ENCODE measurements at regions not wholly inside any gene's neighbourhood (a gene's known extent, or its start where the extent isn't known, plus 50 kb on each side); places are given as distances from the start of the nearest gene placed in this dataset.

DNA sequence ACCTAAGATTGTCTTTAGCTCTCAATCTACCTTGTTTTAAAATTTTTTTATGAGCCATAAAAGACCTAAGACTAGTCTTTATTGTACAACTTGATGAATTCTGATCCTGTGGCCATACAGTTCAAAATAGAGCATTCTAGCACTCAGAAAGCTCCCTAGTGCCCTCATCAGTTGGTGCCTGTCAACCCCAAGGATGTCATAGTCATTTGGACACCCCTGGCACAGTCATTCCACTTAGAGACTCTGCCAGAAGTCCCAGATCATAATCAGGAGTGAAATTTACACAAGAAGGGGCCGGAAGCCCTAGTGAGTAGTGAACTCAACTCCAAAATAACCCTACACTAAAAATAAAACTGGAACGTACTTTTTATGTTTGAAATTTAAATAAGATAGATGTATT is 80.0 kb upstream of the INSIG1 start:
- Histone ChIP-seq H3K4me3 (ENCODE audit: insufficient read length, low read depth) (no peak overlapping the region), H3K9ac (ENCODE audit: insufficient read length, low read depth) (no peak overlapping the region), H3K36me3 (ENCODE audit: insufficient read depth, insufficient read length, low read length) (no peaks in the 10 kb centered on the region), H3K4me1 (ENCODE audit: insufficient read depth, insufficient read length) (peaks cover 12% of the 10 kb centered on the region), H3K9me3 (ENCODE audit: insufficient read depth, low read length) (no peaks in the 10 kb centered on the region), H3K27me3 (ENCODE audit: insufficient read depth, insufficient read length) (no peaks in the 10 kb centered on the region)
- no peak for DNase-seq (ENCODE audit: low read depth, low spot score)
- TF ChIP-seq ZNF274 (IDR thresholded peaks at IDR 0.05; ENCODE audit: low read depth, low read length): no peak
- TF ChIP-seq SUZ12 (IDR thresholded peaks at IDR 0.05; ENCODE audit: extremely low read depth, insufficient read depth, insufficient read length): no peak
- no peak for TF ChIP-seq YY1 (IDR thresholded peaks at IDR 0.05; ENCODE audit: insufficient read depth, insufficient read length)

DNA sequence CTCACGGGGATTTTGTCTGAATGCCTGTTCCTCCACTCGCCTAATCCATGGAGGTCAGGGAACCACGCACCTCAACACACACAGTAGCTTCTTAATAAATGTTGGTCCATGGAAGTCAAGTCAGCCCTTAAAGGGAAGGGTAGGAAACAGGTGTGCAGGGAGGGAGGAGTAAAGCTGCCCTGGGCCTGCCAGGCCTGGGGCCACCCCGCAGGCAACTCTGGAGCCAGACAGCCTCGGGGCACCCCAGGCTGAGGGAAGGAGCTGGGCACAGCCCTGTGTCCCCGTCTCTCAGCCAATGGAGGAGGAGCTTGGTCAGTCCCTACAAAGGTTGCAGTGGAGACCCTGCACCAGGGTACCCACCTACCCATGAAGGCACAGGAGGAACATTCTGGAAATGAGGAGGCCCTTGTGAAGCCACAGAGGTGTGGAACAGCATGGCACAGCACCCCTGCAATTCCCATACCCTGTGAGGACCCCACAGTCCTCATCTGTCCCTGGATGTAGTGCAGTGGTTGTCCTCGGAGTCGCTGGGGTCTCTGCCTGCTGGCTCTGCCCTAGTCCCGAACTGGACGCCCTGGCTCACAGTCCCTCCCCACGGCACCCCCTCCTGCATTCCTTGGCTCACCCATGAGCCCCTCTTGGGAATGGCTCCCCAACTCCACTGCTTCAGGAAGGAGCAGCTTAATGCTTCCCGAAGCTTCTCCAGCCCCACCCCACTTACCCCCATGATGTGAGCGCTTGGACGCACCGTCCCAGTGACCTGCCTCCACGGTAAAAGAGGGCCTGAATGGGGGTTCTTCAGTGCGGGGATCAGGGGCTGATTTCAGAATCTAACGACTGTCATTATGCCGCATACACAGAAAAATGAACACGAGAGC is 79.2 kb upstream of the INSIG1 start:
- Histone ChIP-seq H3K9ac (ENCODE audit: insufficient read length, low read depth) (no peak overlapping the region), H3K4me1 (ENCODE audit: insufficient read depth, insufficient read length) (peaks cover 12% of the 10 kb centered on the region), H3K36me3 (ENCODE audit: insufficient read depth, insufficient read length, low read length) (no peaks in the 10 kb centered on the region), H3K9me3 (ENCODE audit: insufficient read depth, low read length) (no peaks in the 10 kb centered on the region), H3K4me3 (ENCODE audit: insufficient read length, low read depth) (no peak overlapping the region), H3K27me3 (ENCODE audit: insufficient read depth, insufficient read length) (no peaks in the 10 kb centered on the region)
- DNase-seq (ENCODE audit: low read depth, low spot score): no peak
- TF ChIP-seq ZNF274 (IDR thresholded peaks at IDR 0.05; ENCODE audit: low read depth, low read length): no peak
- no peak for TF ChIP-seq YY1 (IDR thresholded peaks at IDR 0.05; ENCODE audit: insufficient read depth, insufficient read length)
- TF ChIP-seq SUZ12 (IDR thresholded peaks at IDR 0.05; ENCODE audit: extremely low read depth, insufficient read depth, insufficient read length): no peak

DNA sequence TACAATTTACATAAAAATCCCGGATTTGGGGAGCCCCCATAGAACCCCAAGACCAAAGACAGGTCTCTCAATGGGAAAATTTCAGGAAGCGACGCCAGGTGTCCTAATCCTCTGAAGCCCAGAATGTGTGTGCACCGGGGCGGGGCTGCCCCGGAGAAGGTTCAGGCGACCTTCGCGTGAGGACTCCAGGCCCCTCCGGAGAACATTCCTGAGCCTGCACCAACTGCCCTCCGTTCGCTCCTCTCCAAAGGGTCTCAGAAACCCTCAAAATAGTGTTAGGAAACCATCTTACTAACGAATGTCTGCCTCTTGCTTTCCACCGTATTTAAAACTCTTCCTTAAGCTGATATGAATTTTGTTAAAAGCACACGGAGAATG is 78.5 kb upstream of the INSIG1 start:
- H3K9me3 ChIP-seq (ENCODE audit: insufficient read depth, low read length): no peaks in the 10 kb centered on the region

DNA sequence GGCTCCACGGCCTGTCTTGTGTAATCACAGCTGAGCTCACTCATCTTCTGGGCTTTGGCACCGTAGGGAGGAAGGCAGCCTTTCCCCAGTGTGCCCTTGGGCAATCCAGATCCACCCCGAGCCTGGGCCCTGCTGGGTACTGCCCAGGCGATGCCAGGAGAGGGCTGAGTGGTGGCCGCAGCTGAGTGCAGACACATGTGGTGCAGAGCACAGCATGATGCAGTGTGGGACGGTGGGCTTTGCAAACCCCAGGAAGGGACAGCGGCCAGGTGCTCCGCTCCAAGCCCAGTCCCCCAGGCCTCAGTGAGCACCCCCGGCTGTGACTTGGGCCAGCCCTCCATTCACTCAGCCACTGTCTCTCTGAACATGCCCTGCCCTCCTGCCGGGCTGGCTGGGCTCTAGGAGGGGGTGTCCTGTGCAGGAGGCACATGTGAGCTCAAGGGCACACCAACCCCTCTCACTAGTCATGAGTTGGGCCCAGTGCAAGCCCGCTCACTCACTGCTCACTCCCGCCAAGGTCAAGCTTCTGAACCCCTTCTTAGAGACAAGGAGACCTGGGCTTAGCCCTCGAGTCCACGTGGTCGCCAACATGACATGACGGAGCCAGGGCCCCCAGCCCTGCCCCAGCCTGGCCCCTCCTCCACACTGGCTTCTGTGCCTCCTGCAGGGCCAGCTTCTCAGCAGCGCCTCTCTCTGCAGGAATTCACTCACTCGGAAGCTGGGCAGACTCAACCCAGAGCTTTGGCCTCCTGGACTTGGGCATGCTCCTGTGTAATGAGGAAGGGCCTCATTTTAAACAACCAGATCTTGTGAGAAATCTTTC is 77.5 kb upstream of the INSIG1 start:
- Histone ChIP-seq H3K4me3 (ENCODE audit: insufficient read length, low read depth) (no peak overlapping the region), H3K27me3 (ENCODE audit: insufficient read depth, insufficient read length) (no peaks in the 10 kb centered on the region), H3K36me3 (ENCODE audit: insufficient read depth, insufficient read length, low read length) (no peaks in the 10 kb centered on the region), H3K9ac (ENCODE audit: insufficient read length, low read depth) (no peak overlapping the region), H3K4me1 (ENCODE audit: insufficient read depth, insufficient read length) (peaks cover 10% of the 10 kb centered on the region), H3K9me3 (ENCODE audit: insufficient read depth, low read length) (no peaks in the 10 kb centered on the region)
- no peak for TF ChIP-seq ZNF274 (IDR thresholded peaks at IDR 0.05; ENCODE audit: low read depth, low read length)
- TF ChIP-seq SUZ12 (IDR thresholded peaks at IDR 0.05; ENCODE audit: extremely low read depth, insufficient read depth, insufficient read length): no peak
- no peak for TF ChIP-seq YY1 (IDR thresholded peaks at IDR 0.05; ENCODE audit: insufficient read depth, insufficient read length)
- no peak for DNase-seq (ENCODE audit: low read depth, low spot score)

More for the DNA sequence above, 78.5 kb upstream of the INSIG1 start:
- no peak for TF ChIP-seq YY1 (IDR thresholded peaks at IDR 0.05; ENCODE audit: insufficient read depth, insufficient read length)
- TF ChIP-seq ZNF274 (IDR thresholded peaks at IDR 0.05; ENCODE audit: low read depth, low read length): no peak
- no peak for TF ChIP-seq SUZ12 (IDR thresholded peaks at IDR 0.05; ENCODE audit: extremely low read depth, insufficient read depth, insufficient read length)
- Histone ChIP-seq H3K9ac (ENCODE audit: insufficient read length, low read depth) (no peak overlapping the region), H3K4me1 (ENCODE audit: insufficient read depth, insufficient read length) (peaks cover 10% of the 10 kb centered on the region), H3K27me3 (ENCODE audit: insufficient read depth, insufficient read length) (no peaks in the 10 kb centered on the region), H3K4me3 (ENCODE audit: insufficient read length, low read depth) (no peak overlapping the region), H3K36me3 (ENCODE audit: insufficient read depth, insufficient read length, low read length) (no peaks in the 10 kb centered on the region)
- no peak for DNase-seq (ENCODE audit: low read depth, low spot score)

DNA sequence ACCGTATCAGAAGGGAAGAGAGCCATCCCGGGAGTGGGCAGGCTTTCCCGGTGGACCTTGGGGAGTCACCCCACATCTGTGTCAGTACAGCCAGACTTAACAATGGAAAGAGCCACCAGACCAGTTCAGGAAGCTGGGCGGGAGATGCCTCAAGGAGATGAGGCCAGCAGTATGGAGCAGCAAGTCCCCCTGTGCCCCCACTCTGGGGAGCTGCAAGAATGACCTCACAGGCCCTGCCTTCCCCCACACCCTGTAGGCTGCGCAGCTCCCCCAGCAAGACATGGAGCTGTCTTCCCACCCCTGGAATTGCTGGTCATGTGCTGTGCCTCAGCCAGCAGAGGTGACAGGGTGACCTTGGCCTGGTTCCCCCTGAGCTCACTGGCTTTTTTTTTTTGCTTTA is 76.8 kb upstream of the INSIG1 start:
- Histone ChIP-seq H3K9ac (ENCODE audit: insufficient read length, low read depth) (no peak overlapping the region), H3K4me3 (ENCODE audit: insufficient read length, low read depth) (no peak overlapping the region), H3K9me3 (ENCODE audit: insufficient read depth, low read length) (no peaks in the 10 kb centered on the region), H3K4me1 (ENCODE audit: insufficient read depth, insufficient read length) (peaks cover 10% of the 10 kb centered on the region), H3K27me3 (ENCODE audit: insufficient read depth, insufficient read length) (peaks cover 6% of the 10 kb centered on the region), H3K36me3 (ENCODE audit: insufficient read depth, insufficient read length, low read length) (no peaks in the 10 kb centered on the region)
- no peak for DNase-seq (ENCODE audit: low read depth, low spot score)
- TF ChIP-seq SUZ12 (IDR thresholded peaks at IDR 0.05; ENCODE audit: extremely low read depth, insufficient read depth, insufficient read length) (no peak), YY1 (IDR thresholded peaks at IDR 0.05; ENCODE audit: insufficient read depth, insufficient read length) (no peak), ZNF274 (IDR thresholded peaks at IDR 0.05; ENCODE audit: low read depth, low read length) (no peak)

DNA sequence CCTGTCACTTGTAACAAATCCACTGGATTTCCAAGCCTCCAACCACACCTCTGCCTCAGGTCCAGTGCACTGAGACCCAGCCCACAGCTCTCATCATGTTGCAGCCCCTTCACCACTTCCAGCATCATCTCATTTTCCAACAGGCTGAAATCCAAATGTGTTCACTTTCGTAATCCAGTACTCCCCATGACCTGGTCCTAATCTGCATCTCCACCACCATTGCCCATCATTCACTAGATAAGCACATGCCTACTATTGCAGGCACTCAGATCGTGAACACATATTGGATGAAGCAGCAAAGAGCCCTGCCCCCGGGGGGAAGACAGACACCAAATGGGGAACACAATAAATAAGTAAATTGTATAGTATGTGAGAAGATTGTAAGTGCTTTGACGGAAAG is 76.1 kb upstream of the INSIG1 start:
- no peak for DNase-seq (ENCODE audit: low read depth, low spot score)
- H3K27me3 ChIP-seq (ENCODE audit: insufficient read depth, insufficient read length): peaks cover 12% of the 10 kb centered on the region
- H3K36me3 ChIP-seq (ENCODE audit: insufficient read depth, insufficient read length, low read length): no peaks in the 10 kb centered on the region
- no peak overlapping the region for H3K9ac ChIP-seq (ENCODE audit: insufficient read length, low read depth)
- no peaks in the 10 kb centered on the region for H3K9me3 ChIP-seq (ENCODE audit: insufficient read depth, low read length)
- H3K4me1 ChIP-seq (ENCODE audit: insufficient read depth, insufficient read length): peaks cover 12% of the 10 kb centered on the region
- no peak for TF ChIP-seq ZNF274 (IDR thresholded peaks at IDR 0.05; ENCODE audit: low read depth, low read length)
- no peak for TF ChIP-seq YY1 (IDR thresholded peaks at IDR 0.05; ENCODE audit: insufficient read depth, insufficient read length)
- no peak for TF ChIP-seq SUZ12 (IDR thresholded peaks at IDR 0.05; ENCODE audit: extremely low read depth, insufficient read depth, insufficient read length)
- H3K4me3 ChIP-seq (ENCODE audit: insufficient read length, low read depth): no peak overlapping the region

DNA sequence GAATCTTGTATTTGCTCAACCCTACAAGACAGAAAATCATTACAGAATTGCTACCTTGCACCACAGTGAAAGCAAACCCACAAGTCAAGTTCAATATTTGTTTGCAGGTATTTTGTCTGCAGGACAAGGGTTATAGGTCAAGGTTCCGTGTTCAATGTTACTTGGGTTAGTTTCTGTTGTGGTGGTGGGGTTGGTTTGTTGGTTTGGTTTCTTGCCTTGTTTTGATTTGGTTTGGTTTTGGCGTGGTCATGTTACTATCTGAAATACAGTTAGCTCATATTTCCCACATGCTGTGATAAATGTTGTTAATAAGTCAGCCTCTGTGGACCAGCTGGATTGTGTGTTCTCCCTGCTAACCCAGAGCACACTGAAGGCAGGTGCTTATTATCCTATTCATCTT is 75.6 kb upstream of the INSIG1 start:
- no peak for DNase-seq (ENCODE audit: low read depth, low spot score)
- Histone ChIP-seq H3K27me3 (ENCODE audit: insufficient read depth, insufficient read length) (peaks cover 17% of the 10 kb centered on the region), H3K4me1 (ENCODE audit: insufficient read depth, insufficient read length) (peaks cover 12% of the 10 kb centered on the region), H3K4me3 (ENCODE audit: insufficient read length, low read depth) (no peak overlapping the region), H3K9me3 (ENCODE audit: insufficient read depth, low read length) (no peaks in the 10 kb centered on the region), H3K9ac (ENCODE audit: insufficient read length, low read depth) (no peak overlapping the region), H3K36me3 (ENCODE audit: insufficient read depth, insufficient read length, low read length) (no peaks in the 10 kb centered on the region)
- no peak for TF ChIP-seq SUZ12 (IDR thresholded peaks at IDR 0.05; ENCODE audit: extremely low read depth, insufficient read depth, insufficient read length)
- TF ChIP-seq YY1 (IDR thresholded peaks at IDR 0.05; ENCODE audit: insufficient read depth, insufficient read length): no peak
- TF ChIP-seq ZNF274 (IDR thresholded peaks at IDR 0.05; ENCODE audit: low read depth, low read length): no peak
